K562 (cell line): ENCODE measurements at regions not wholly inside any gene's neighbourhood (a gene's known extent, or its start where the extent isn't known, plus 50 kb on each side); places are given as distances from the start of the nearest gene placed in this dataset.
A peak's percentile ranks its signal among the peaks of the same experiment; 100 is the strongest.

ENCODE experiments used
- ARID1B ChIP-seq: fragments of 450-650 bp; IDR thresholded peaks from 2 replicates; pipeline ENCODE4 v1.6.1; 2016; ENCODE audit warnings: antibody characterized with exemption, mild to moderate bottlenecking, inconsistent platforms
- CTBP1 ChIP-seq: fragments of 450-650 bp; IDR thresholded peaks from 2 replicates; pipeline ENCODE4 v1.6.1; 2016; ENCODE audit warnings: borderline replicate concordance
- DPF2 ChIP-seq: fragments of 450-650 bp; IDR thresholded peaks from 2 replicates; pipeline ENCODE4 v1.6.1; 2016
- HINFP ChIP-seq: fragments of 450-650 bp; conservative IDR thresholded peaks from 2 replicates; pipeline ENCODE4 v1.6.1; 2016; ENCODE audit warnings: missing genetic modification characterization, low read depth, mild to moderate bottlenecking, control low read depth, missing compliant biosample characterization
- MTA1 ChIP-seq: fragments of 450-650 bp; IDR thresholded peaks from 2 replicates; pipeline ENCODE4 v1.6.1; 2017; ENCODE audit warnings: borderline replicate concordance
- NFE2 ChIP-seq: IDR thresholded peaks from 2 replicates; pipeline ENCODE4 v1.6.1; 2014; ENCODE audit warnings: antibody characterized with exemption, low read depth
- POLR3G ChIP-seq: IDR thresholded peaks from 2 replicates; pipeline ENCODE4 v1.6.1; 2011; ENCODE audit not compliant: insufficient read length, insufficient replicate concordance; ENCODE audit errors: extremely low read depth
- RBM39 ChIP-seq: fragments of 200-400 bp; formaldehyde crosslinking; optimal IDR thresholded peaks from 2 replicates; pipeline ENCODE3; 2018; ENCODE audit warnings: low read depth, low read length
- SREBF2 ChIP-seq: sonication (generic); formaldehyde crosslinking; IDR thresholded peaks from 2 replicates; pipeline ENCODE4 v1.4.0; 2020; ENCODE audit warnings: mild to moderate bottlenecking, missing genetic modification reagents
- STAT6 ChIP-seq: sonication (generic); formaldehyde crosslinking; IDR thresholded peaks from 2 replicates; pipeline ENCODE4 v1.8.1; 2023; ENCODE audit warnings: mild to moderate bottlenecking, missing genetic modification reagents
- TCF7L2 ChIP-seq: fragments of 150-350 bp; IDR thresholded peaks from 2 replicates; pipeline ENCODE4 v1.6.1; 2016; ENCODE audit warnings: low read depth, mild to moderate bottlenecking, low read length, moderate library complexity
- TSC22D4 ChIP-seq: fragments of 450-650 bp; IDR thresholded peaks from 2 replicates; pipeline ENCODE4 v1.6.1; 2016; ENCODE audit warnings: missing genetic modification characterization, missing biosample characterization, control low read depth
- ZC3H4 ChIP-seq: sonication (generic); formaldehyde crosslinking; IDR thresholded peaks from 2 replicates; pipeline ENCODE4 v1.9.0; 2021; ENCODE audit warnings: missing genetic modification reagents, borderline replicate concordance
- ZNF124 ChIP-seq: sonication (generic); formaldehyde crosslinking; IDR thresholded peaks from 2 replicates; pipeline ENCODE4 v1.8.1; 2022; ENCODE audit warnings: missing genetic modification reagents
- ZNF431 ChIP-seq: sonication (generic); formaldehyde crosslinking; IDR thresholded peaks from 2 replicates; pipeline ENCODE4 v1.8.0; 2022; ENCODE audit warnings: mild to moderate bottlenecking, missing genetic modification reagents
- ZNF511 ChIP-seq: sonication (generic); formaldehyde crosslinking; IDR thresholded peaks from 2 replicates; pipeline ENCODE4 v1.8.0; 2022; ENCODE audit warnings: mild to moderate bottlenecking, missing genetic modification reagents
- TF ChIP-seq, protein P1 (sequence below): fragments of 250-450 bp; sonication (Bioruptor Pico); IDR thresholded peaks from 2 replicates; pipeline ENCODE4 v1.5.0; 2021; ENCODE audit warnings: mild to moderate bottlenecking, borderline replicate concordance
- TF ChIP-seq, protein P2 (sequence below): fragments of 450-650 bp; formaldehyde crosslinking; IDR thresholded peaks from 2 replicates; pipeline ENCODE4 v1.4.0; 2022; ENCODE audit warnings: mild to moderate bottlenecking, moderate library complexity
- TF ChIP-seq, protein P3 (sequence below): sonication (generic); formaldehyde crosslinking; IDR thresholded peaks from 2 replicates; pipeline ENCODE4 v1.8.0; 2022; ENCODE audit warnings: missing genetic modification reagents, mild to moderate bottlenecking, borderline replicate concordance
- TF ChIP-seq, protein P4 (sequence below): fragments of 250-450 bp; sonication (Bioruptor Pico); IDR thresholded peaks from 2 replicates; pipeline ENCODE4 v1.6.1; 2021; ENCODE audit warnings: mild to moderate bottlenecking

- TF ChIP-seq STAT6 (CRISPR knock-in tag) (no peak), NFE2 (peak; percentile 71), RBM39 (no peak), ARID1B (peak; percentile 62), POLR3G (no peak), ZNF124 (no peak), TSC22D4 (no peak), MTA1 (no peak), SREBF2 (CRISPR knock-in tag) (no peak), DPF2 (peak; percentile 77), CTBP1 (no peak), TCF7L2 (no peak), ZC3H4 (CRISPR knock-in tag) (no peak), HINFP (no peak), ZNF431 (no peak), ZNF511 (CRISPR knock-in tag) (no peak)
- TF ChIP-seq, protein P1, sequence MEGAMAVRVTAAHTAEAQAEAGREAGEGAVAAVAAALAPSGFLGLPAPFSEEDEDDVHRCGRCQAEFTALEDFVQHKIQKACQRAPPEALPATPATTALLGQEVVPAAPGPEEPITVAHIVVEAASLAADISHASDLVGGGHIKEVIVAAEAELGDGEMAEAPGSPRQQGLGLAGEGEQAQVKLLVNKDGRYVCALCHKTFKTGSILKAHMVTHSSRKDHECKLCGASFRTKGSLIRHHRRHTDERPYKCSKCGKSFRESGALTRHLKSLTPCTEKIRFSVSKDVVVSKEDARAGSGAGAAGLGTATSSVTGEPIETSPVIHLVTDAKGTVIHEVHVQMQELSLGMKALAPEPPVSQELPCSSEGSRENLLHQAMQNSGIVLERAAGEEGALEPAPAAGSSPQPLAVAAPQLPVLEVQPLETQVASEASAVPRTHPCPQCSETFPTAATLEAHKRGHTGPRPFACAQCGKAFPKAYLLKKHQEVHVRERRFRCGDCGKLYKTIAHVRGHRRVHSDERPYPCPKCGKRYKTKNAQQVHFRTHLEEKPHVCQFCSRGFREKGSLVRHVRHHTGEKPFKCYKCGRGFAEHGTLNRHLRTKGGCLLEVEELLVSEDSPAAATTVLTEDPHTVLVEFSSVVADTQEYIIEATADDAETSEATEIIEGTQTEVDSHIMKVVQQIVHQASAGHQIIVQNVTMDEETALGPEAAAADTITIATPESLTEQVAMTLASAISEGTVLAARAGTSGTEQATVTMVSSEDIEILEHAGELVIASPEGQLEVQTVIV (CRISPR knock-in tag): no peak
- TF ChIP-seq, protein P2, sequence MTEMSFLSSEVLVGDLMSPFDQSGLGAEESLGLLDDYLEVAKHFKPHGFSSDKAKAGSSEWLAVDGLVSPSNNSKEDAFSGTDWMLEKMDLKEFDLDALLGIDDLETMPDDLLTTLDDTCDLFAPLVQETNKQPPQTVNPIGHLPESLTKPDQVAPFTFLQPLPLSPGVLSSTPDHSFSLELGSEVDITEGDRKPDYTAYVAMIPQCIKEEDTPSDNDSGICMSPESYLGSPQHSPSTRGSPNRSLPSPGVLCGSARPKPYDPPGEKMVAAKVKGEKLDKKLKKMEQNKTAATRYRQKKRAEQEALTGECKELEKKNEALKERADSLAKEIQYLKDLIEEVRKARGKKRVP (CRISPR knock-in tag): no peak
- TF ChIP-seq, protein P3, sequence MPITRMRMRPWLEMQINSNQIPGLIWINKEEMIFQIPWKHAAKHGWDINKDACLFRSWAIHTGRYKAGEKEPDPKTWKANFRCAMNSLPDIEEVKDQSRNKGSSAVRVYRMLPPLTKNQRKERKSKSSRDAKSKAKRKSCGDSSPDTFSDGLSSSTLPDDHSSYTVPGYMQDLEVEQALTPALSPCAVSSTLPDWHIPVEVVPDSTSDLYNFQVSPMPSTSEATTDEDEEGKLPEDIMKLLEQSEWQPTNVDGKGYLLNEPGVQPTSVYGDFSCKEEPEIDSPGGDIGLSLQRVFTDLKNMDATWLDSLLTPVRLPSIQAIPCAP (CRISPR knock-in tag): no peak
- TF ChIP-seq, protein P4, sequence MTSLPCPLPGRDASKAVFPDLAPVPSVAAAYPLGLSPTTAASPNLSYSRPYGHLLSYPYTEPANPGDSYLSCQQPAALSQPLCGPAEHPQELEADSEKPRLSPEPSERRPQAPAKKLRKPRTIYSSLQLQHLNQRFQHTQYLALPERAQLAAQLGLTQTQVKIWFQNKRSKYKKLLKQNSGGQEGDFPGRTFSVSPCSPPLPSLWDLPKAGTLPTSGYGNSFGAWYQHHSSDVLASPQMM (CRISPR knock-in tag): no peak
Observed at GRCh38 chr3:181782306-181782954, 70.7 kb downstream of the SOX2 start (continued).
